ENCODE measurements at regions not wholly inside any gene's neighbourhood (a gene's known extent, or its start where the extent isn't known, plus 50 kb on each side); places are given as distances from the start of the nearest gene placed in this dataset.

DNA sequence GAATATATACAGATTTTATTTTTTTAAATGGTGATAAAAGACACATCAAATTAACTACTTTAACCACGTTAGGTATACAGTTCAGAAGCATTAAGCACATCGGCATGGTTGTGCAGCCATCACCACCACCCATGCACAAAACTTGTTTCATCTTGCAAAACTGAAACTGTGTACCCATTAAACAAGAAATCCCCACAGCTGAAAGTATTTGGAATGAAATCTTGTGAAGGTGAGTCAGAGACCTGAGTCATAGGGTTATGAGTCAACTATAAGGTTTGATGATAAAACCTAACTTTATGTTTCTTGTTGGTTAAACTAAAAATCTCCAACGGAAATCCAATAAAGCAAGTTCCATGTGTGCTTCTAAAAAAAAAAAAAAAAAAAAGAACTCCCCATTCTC, 561.6 kb upstream of the PSMD7 start:
- TF ChIP-seq, protein P1, sequence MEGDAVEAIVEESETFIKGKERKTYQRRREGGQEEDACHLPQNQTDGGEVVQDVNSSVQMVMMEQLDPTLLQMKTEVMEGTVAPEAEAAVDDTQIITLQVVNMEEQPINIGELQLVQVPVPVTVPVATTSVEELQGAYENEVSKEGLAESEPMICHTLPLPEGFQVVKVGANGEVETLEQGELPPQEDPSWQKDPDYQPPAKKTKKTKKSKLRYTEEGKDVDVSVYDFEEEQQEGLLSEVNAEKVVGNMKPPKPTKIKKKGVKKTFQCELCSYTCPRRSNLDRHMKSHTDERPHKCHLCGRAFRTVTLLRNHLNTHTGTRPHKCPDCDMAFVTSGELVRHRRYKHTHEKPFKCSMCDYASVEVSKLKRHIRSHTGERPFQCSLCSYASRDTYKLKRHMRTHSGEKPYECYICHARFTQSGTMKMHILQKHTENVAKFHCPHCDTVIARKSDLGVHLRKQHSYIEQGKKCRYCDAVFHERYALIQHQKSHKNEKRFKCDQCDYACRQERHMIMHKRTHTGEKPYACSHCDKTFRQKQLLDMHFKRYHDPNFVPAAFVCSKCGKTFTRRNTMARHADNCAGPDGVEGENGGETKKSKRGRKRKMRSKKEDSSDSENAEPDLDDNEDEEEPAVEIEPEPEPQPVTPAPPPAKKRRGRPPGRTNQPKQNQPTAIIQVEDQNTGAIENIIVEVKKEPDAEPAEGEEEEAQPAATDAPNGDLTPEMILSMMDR (IDR thresholded peaks at IDR 0.05), result no peak
- TF ChIP-seq POLR2A (IDR thresholded peaks at IDR 0.05), result no peak
